H1 (cell line): ENCODE measurements at regions not wholly inside any gene's neighbourhood (a gene's known extent, or its start where the extent isn't known, plus 50 kb on each side); places are given as distances from the start of the nearest gene placed in this dataset.

Experiments used
- CTCF ChIA-PET: fragments of 300-600 bp; sonication (Branson Sonifier 250); formaldehyde crosslinking; loops from one replicate; lab custom pipeline; 2021; ENCODE audit not compliant: partially characterized antibody; lab: Charles Lee
- POLR2A ChIA-PET: fragments of 300-600 bp; sonication (Branson Sonifier 250); formaldehyde crosslinking; loops from one replicate; lab custom pipeline; 2021; ENCODE audit warnings: inconsistent platforms; ENCODE audit not compliant: partially characterized antibody; lab: Charles Lee
- DNase-seq, 2 experiments: peaks; one replicate each; pipeline versions ENCODE4 v3.0.0 to v3.0.0-alpha.2; 2010 to 2022; ENCODE audit warnings: low spot score in 2 of 2, low read depth in 1 of 2, mixed read lengths in 1 of 2
- FAIRE-seq: peaks from 2 replicates; lab custom pipeline; 2011; peaks lifted over from hg19 to GRCh38; lab: Jason Lieb, UNC
- H2AFZ ChIP-seq: 2 replicates; pipeline ENCODE4 v1.8.1; 2012; ENCODE audit warnings: low read length, inconsistent platforms
- H2AK5ac ChIP-seq: 2 replicates; pipeline ENCODE4 v1.6.1; 2013; ENCODE audit warnings: low read depth, low read length
- H2BK120ac ChIP-seq: replicated peaks from 2 replicates; pipeline ENCODE3; 2013; ENCODE audit warnings: low read depth, low read length, inconsistent platforms
- H2BK12ac ChIP-seq: 2 replicates; pipeline ENCODE4 v1.6.1; 2013; ENCODE audit warnings: low read depth, low read length
- H2BK15ac ChIP-seq: 2 replicates; pipeline ENCODE4 v1.6.1; 2013; ENCODE audit warnings: low read length
- H2BK20ac ChIP-seq: 2 replicates; pipeline ENCODE4 v1.6.1; 2013; ENCODE audit warnings: low read length
- H2BK5ac ChIP-seq: 2 replicates; pipeline ENCODE4 v1.6.1; 2013; ENCODE audit warnings: low read depth, low read length
- H3K14ac ChIP-seq: 2 replicates; pipeline ENCODE4 v1.6.1; 2013; ENCODE audit warnings: inconsistent platforms; ENCODE audit not compliant: insufficient read length
- H3K18ac ChIP-seq: 2 replicates; pipeline ENCODE4 v1.6.1; 2013; ENCODE audit warnings: low read length; ENCODE audit errors: extremely low read depth
- H3K23ac ChIP-seq: 2 replicates; pipeline ENCODE4 v1.6.1; 2013; ENCODE audit warnings: inconsistent platforms; ENCODE audit not compliant: insufficient read length
- H3K23me2 ChIP-seq: 2 replicates; pipeline ENCODE4 v1.6.1; 2013; ENCODE audit warnings: low read depth, low read length
- H3K27ac ChIP-seq: 2 replicates; pipeline ENCODE4 v1.6.1; 2011; ENCODE audit warnings: low read depth, low read length, inconsistent platforms
- H3K27me3 ChIP-seq, 4 experiments: replicated peaks in 1 of 4; 1 replicate in 1 of 4; 2 replicates in 3 of 4; pipeline versions ENCODE4 v1.6.1 to v1.8.1; 2011 to 2013; ENCODE audit warnings: low read length in 3 of 4, mild to moderate bottlenecking in 3 of 4, inconsistent platforms in 2 of 4, mixed read lengths in 2 of 4, moderate library complexity in 1 of 4; ENCODE audit not compliant: control insufficient read depth in 3 of 4, insufficient read depth in 3 of 4; ENCODE audit errors: extremely low read depth in 1 of 4
- H3K36me3 ChIP-seq, 4 experiments: 2 replicates each; pipeline versions ENCODE4 v1.6.1 to v1.8.1; 2011 to 2013; ENCODE audit warnings: mild to moderate bottlenecking in 4 of 4, low read length in 3 of 4, moderate library complexity in 2 of 4, control low read depth in 1 of 4, inconsistent platforms in 1 of 4; ENCODE audit not compliant: insufficient read depth in 4 of 4, control insufficient read depth in 2 of 4
- H3K4ac ChIP-seq: replicated peaks from 2 replicates; pipeline ENCODE3; 2013; ENCODE audit warnings: low read length, low read depth, mixed read lengths, inconsistent platforms; ENCODE audit not compliant: insufficient read length
- H3K4me1 ChIP-seq, 4 experiments: replicated peaks in 1 of 4; 1 replicate in 1 of 4; 2 replicates in 3 of 4; pipeline versions ENCODE4 v1.6.1 to v1.8.1; 2011 to 2013; ENCODE audit warnings: low read length in 3 of 4, inconsistent platforms in 2 of 4, mixed read lengths in 1 of 4; ENCODE audit not compliant: insufficient read depth in 4 of 4, control insufficient read depth in 3 of 4
- H3K4me2 ChIP-seq, 2 experiments: 2 replicates each; pipeline versions ENCODE4 v1.6.1 to v1.8.1; 2011 to 2013; ENCODE audit warnings: low read depth in 2 of 2, low read length in 2 of 2, control low read depth in 1 of 2, inconsistent platforms in 1 of 2, mild to moderate bottlenecking in 1 of 2; ENCODE audit not compliant: insufficient read depth in 1 of 2
- H3K4me3 ChIP-seq, 4 experiments: fragments of 200-600, 300-600 bp in 1 of 4; sonication (generic), shearing (Covaris generic), sonication (Bioruptor Twin) in 1 of 4; 2 replicates each; pipeline versions ENCODE4 v1.5.1 to v1.8.1; 2011 to 2016; ENCODE audit warnings: low read length in 4 of 4, low read depth in 3 of 4, control low read depth in 2 of 4, inconsistent platforms in 2 of 4, mild to moderate bottlenecking in 2 of 4, mixed read lengths in 1 of 4, moderate library complexity in 1 of 4; ENCODE audit not compliant: insufficient read depth in 2 of 4; ENCODE audit errors: extremely low read depth in 1 of 4
- H3K56ac ChIP-seq: replicated peaks from 2 replicates; pipeline ENCODE3; 2013; ENCODE audit warnings: low read depth, mild to moderate bottlenecking, mixed read lengths, low read length, inconsistent platforms; ENCODE audit not compliant: insufficient read length
- H3K79me1 ChIP-seq: 2 replicates; pipeline ENCODE4 v1.6.1; 2013; ENCODE audit warnings: low read depth, low read length, control low read depth
- H3K79me2 ChIP-seq, 2 experiments: 2 replicates each; pipeline versions ENCODE4 v1.6.1 to v1.8.1; 2012 to 2013; ENCODE audit warnings: low read length in 2 of 2, mild to moderate bottlenecking in 2 of 2, inconsistent platforms in 1 of 2; ENCODE audit not compliant: insufficient read depth in 2 of 2, control insufficient read depth in 1 of 2
- H3K9ac ChIP-seq, 4 experiments: replicated peaks in 1 of 4; 1 replicate in 1 of 4; 2 replicates in 3 of 4; pipeline versions ENCODE4 v1.6.1 to v1.8.1; 2011 to 2013; ENCODE audit warnings: low read depth in 3 of 4, low read length in 3 of 4, control low read depth in 2 of 4, mild to moderate bottlenecking in 2 of 4, moderate library complexity in 2 of 4, inconsistent platforms in 1 of 4; ENCODE audit errors: extremely low read depth in 1 of 4
- H3K9me3 ChIP-seq, 2 experiments: 2 replicates each; pipeline versions ENCODE4 v1.6.1 to v1.8.1; 2012 to 2013; ENCODE audit warnings: mild to moderate bottlenecking in 2 of 2, moderate library complexity in 2 of 2, control low read depth in 1 of 2, inconsistent platforms in 1 of 2, low read depth in 1 of 2, low read length in 1 of 2, mixed read lengths in 1 of 2; ENCODE audit not compliant: insufficient read depth in 2 of 2
- H4K20me1 ChIP-seq, 2 experiments: replicated peaks in 1 of 2; 2 replicates each; pipeline versions ENCODE3 to v1.8.1; 2011 to 2013; ENCODE audit warnings: inconsistent platforms in 2 of 2, low read length in 2 of 2, mild to moderate bottlenecking in 1 of 2; ENCODE audit not compliant: insufficient read depth in 2 of 2, control insufficient read depth in 1 of 2
- H4K5ac ChIP-seq: 2 replicates; pipeline ENCODE4 v1.6.1; 2013; ENCODE audit warnings: low read length, low read depth, mixed read lengths, inconsistent platforms; ENCODE audit not compliant: insufficient read length
- H4K8ac ChIP-seq: 2 replicates; pipeline ENCODE4 v1.8.0; 2013; ENCODE audit warnings: mild to moderate bottlenecking, moderate library complexity, low read length, inconsistent platforms; ENCODE audit not compliant: insufficient read depth; ENCODE audit errors: extremely low read depth
- H4K91ac ChIP-seq: replicated peaks from 2 replicates; pipeline ENCODE3; 2013; ENCODE audit warnings: low read length, mixed read lengths, inconsistent platforms; ENCODE audit not compliant: insufficient read length
- ATF2 ChIP-seq: IDR thresholded peaks from 2 replicates; pipeline ENCODE4 v1.6.1; 2012; ENCODE audit warnings: low read length, inconsistent platforms
- CHD1 ChIP-seq: IDR thresholded peaks from 2 replicates; pipeline ENCODE4 v1.6.1; 2012; ENCODE audit warnings: low read depth, low read length, improper control_type of control experiment
- EGR1 ChIP-seq: IDR thresholded peaks from 2 replicates; pipeline ENCODE4 v1.6.1; 2011; ENCODE audit warnings: low read depth, low read length, borderline replicate concordance
- KDM5A ChIP-seq: fragments of 200-600 bp; IDR thresholded peaks from 2 replicates; pipeline ENCODE4 v1.7.1; 2012; ENCODE audit warnings: mild to moderate bottlenecking, low read length, inconsistent platforms, mixed read lengths
- POLR2A ChIP-seq, 2 experiments: IDR thresholded peaks; 1 replicate in 1 of 2; 2 replicates in 1 of 2; pipeline ENCODE4 v1.6.1; 2011; ENCODE audit warnings: low read depth in 2 of 2, low read length in 2 of 2, mild to moderate bottlenecking in 2 of 2; ENCODE audit errors: control extremely low read depth in 1 of 2
- SAP30 ChIP-seq: fragments of 300-600 bp; sonication (generic); IDR thresholded peaks from 2 replicates; pipeline ENCODE4 v1.7.1; 2012; ENCODE audit warnings: low read length, moderate library complexity, mild to moderate bottlenecking, inconsistent platforms; ENCODE audit not compliant: insufficient read depth, insufficient replicate concordance
- TCF12 ChIP-seq: IDR thresholded peaks from 2 replicates; pipeline ENCODE4 v1.6.1; 2011; ENCODE audit warnings: low read depth, mild to moderate bottlenecking, low read length
- ZNF274 ChIP-seq: IDR thresholded peaks from 2 replicates; pipeline ENCODE4 v1.7.0; 2012; ENCODE audit warnings: low read length, borderline replicate concordance; ENCODE audit errors: extremely low read depth
- WGBS, 2 experiments: shearing (Covaris generic) in 1 of 2; methylation state at CpG; one replicate each; pipeline versions ENCODE4 v1.1.6 to v1.1.7; 2013 to 2015; ENCODE audit warnings: low lambda C conversion rate in 2 of 2, mixed read lengths in 2 of 2, inconsistent platforms in 1 of 2, low coverage in 1 of 2, missing lambda C conversion rate in 1 of 2; ENCODE audit not compliant: insufficient replicate concordance in 2 of 2, insufficient coverage in 1 of 2, insufficient read length in 1 of 2; ENCODE audit errors: extremely low coverage in 1 of 2, missing lambda C conversion rate in 1 of 2; 5-methylcytosine and 5-hydroxymethylcytosine counted together
- TF ChIP-seq, protein P1 (sequence below): IDR thresholded peaks from 2 replicates; pipeline ENCODE4 v1.6.1; 2012; ENCODE audit warnings: inconsistent platforms
- TF ChIP-seq, protein P2 (sequence below): IDR thresholded peaks from 2 replicates; pipeline ENCODE4 v1.6.1; 2011; ENCODE audit warnings: low read depth, mild to moderate bottlenecking, low read length; ENCODE audit not compliant: insufficient read depth

DNA sequence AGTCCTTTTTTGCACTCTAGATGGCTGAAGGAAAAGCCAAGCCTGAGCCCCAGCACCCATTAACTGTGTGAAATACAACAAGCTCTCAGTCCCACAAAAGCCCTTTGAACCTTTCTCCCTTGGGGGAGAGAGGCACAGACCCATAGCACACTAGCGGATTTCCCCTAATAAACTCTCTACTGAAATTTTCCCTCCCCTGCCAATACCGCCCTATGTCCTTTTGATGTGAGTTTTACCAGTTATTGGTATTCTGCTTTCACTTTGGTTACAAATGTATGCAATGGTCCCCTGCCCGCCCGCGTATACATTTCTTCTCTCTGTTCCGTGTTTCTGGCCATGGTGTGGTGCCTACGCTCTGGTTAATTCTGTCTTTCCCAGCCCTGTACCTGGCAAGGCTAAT, 54.0 kb upstream of the MYO16 start:
- H3K4me1 ChIP-seq: no peaks in the 10 kb centered on the region
- no peaks in the 10 kb centered on the region for H3K23me2 ChIP-seq
- no peaks in the 10 kb centered on the region for H3K79me1 ChIP-seq
- no peak overlapping the region for H3K18ac ChIP-seq
- no peak overlapping the region for H3K4ac ChIP-seq
- no peak for FAIRE-seq
- no peaks in the 10 kb centered on the region for H3K27me3 ChIP-seq
- no peak overlapping the region for H2AK5ac ChIP-seq
- no peak overlapping the region for H4K5ac ChIP-seq
- H3K4me2 ChIP-seq: no peak overlapping the region
- H2AFZ ChIP-seq: no peak overlapping the region
- no peaks in the 10 kb centered on the region for H4K20me1 ChIP-seq
- H3K23ac ChIP-seq: no peak overlapping the region
- no peak overlapping the region for H2BK12ac ChIP-seq
- no peak overlapping the region for H2BK20ac ChIP-seq
- no peak overlapping the region for H3K27ac ChIP-seq
- no peaks in the 10 kb centered on the region for H3K36me3 ChIP-seq
- CTCF ChIA-PET: interaction anchor here (1.2 kb wide), 1 partner anchor 17 kb away, joined by 3 read pairs; no protein-coding TSS in a partner anchor
- DNase-seq: no peak
- WGBS, 2 experiments: 94% methylated on average over 7 of the region's 7 CpGs; no CpG with 5 or more reads in 1 of the 2 experiments
- H3K9me3 ChIP-seq: no peaks in the 10 kb centered on the region
- no peak overlapping the region for H4K8ac ChIP-seq
- no peak overlapping the region for H3K56ac ChIP-seq
- no peak overlapping the region for H4K91ac ChIP-seq
- no peak overlapping the region for H3K9ac ChIP-seq
- no peak overlapping the region for H2BK120ac ChIP-seq
- TF ChIP-seq, protein P1, sequence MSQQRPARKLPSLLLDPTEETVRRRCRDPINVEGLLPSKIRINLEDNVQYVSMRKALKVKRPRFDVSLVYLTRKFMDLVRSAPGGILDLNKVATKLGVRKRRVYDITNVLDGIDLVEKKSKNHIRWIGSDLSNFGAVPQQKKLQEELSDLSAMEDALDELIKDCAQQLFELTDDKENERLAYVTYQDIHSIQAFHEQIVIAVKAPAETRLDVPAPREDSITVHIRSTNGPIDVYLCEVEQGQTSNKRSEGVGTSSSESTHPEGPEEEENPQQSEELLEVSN: no peak
- no peak for TF ChIP-seq ATF2
- no peak for TF ChIP-seq SAP30
- no peak for TF ChIP-seq POLR2A (IDR thresholded peaks at IDR 0.05; ENCODE audit: control extremely low read depth in 1 of 2, low read depth in 2 of 2, low read length in 2 of 2)
- TF ChIP-seq TCF12: no peak
- TF ChIP-seq ZNF274: no peak
- TF ChIP-seq, protein P2, sequence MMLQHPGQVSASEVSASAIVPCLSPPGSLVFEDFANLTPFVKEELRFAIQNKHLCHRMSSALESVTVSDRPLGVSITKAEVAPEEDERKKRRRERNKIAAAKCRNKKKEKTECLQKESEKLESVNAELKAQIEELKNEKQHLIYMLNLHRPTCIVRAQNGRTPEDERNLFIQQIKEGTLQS: no peak
- no peak for TF ChIP-seq CHD1
- TF ChIP-seq EGR1: no peak
- TF ChIP-seq KDM5A: no peak
- H2BK15ac ChIP-seq: no peak overlapping the region
- no peak overlapping the region for H3K14ac ChIP-seq
- H3K4me3 ChIP-seq: no peak overlapping the region
- H3K79me2 ChIP-seq: no peaks in the 10 kb centered on the region
- H2BK5ac ChIP-seq: no peak overlapping the region
- POLR2A ChIA-PET: no interaction called here
